Smooth muscle cell (in vitro differentiated cells): ENCODE measurements at regions not wholly inside any gene's neighbourhood (a gene's known extent, or its start where the extent isn't known, plus 50 kb on each side); places are given as distances from the start of the nearest gene placed in this dataset.

Experiments used
- DNase-seq: peaks from one replicate; lab custom pipeline; 2025; ENCODE audit not compliant: unreplicated experiment; lab: John Stamatoyannopoulos, UW
- H2AFZ ChIP-seq: fragments of 200-600 bp; sonication (generic); 2 replicates; pipeline ENCODE4 v1.6.0; 2016; ENCODE audit warnings: antibody characterized with exemption, low read depth, mild to moderate bottlenecking
- H3F3A ChIP-seq: fragments of 200-600 bp; sonication (generic); 2 replicates; pipeline ENCODE4 v1.6.0; 2017; ENCODE audit warnings: antibody characterized with exemption, low read depth
- H3K27ac ChIP-seq: fragments of 200-600 bp; sonication (generic); 2 replicates; pipeline ENCODE4 v1.5.1; 2016; ENCODE audit warnings: low read depth, mild to moderate bottlenecking
- H3K27me3 ChIP-seq: fragments of 200-600 bp; sonication (generic); 2 replicates; pipeline ENCODE4 v1.6.1; 2016; ENCODE audit warnings: low read depth, mild to moderate bottlenecking
- H3K36me3 ChIP-seq: fragments of 200-600 bp; sonication (generic); 2 replicates; pipeline ENCODE4 v1.5.1; 2016; ENCODE audit warnings: low read depth
- H3K4me1 ChIP-seq: fragments of 200-600 bp; sonication (generic); 2 replicates; pipeline ENCODE4 v1.5.1; 2016; ENCODE audit warnings: low read depth
- H3K4me2 ChIP-seq: fragments of 200-600 bp; sonication (generic); 2 replicates; pipeline ENCODE4 v1.6.0; 2016; ENCODE audit warnings: mild to moderate bottlenecking
- H3K4me3 ChIP-seq: fragments of 200-600 bp; sonication (generic); 2 replicates; pipeline ENCODE4 v1.5.1; 2016; ENCODE audit warnings: mild to moderate bottlenecking
- H3K79me2 ChIP-seq: fragments of 200-600 bp; sonication (generic); 2 replicates; pipeline ENCODE4 v1.6.0; 2016; ENCODE audit warnings: low read depth, mild to moderate bottlenecking
- H3K9ac ChIP-seq: fragments of 200-600 bp; sonication (generic); 2 replicates; pipeline ENCODE4 v1.6.0; 2016; ENCODE audit warnings: low read depth
- H3K9me3 ChIP-seq: fragments of 200-600 bp; sonication (generic); replicated peaks from 2 replicates; pipeline ENCODE4 v1.5.1; 2016; ENCODE audit warnings: low read depth
- H4K20me1 ChIP-seq: fragments of 200-600 bp; sonication (generic); 2 replicates; pipeline ENCODE4 v1.6.0; 2016; ENCODE audit warnings: low read depth
- CTCF ChIP-seq: fragments of 200-600 bp; sonication (generic); IDR thresholded peaks from 2 replicates; pipeline ENCODE4 v1.5.1; 2017; ENCODE audit warnings: borderline replicate concordance, mild to moderate bottlenecking, antibody characterized with exemption; ENCODE audit not compliant: insufficient read depth, poor library complexity, severe bottlenecking
- WGBS: methylation state at CpG from one replicate; pipeline ENCODE4 v1.1.7; 2016; ENCODE audit warnings: low lambda C conversion rate; 5-methylcytosine and 5-hydroxymethylcytosine counted together

DNA sequence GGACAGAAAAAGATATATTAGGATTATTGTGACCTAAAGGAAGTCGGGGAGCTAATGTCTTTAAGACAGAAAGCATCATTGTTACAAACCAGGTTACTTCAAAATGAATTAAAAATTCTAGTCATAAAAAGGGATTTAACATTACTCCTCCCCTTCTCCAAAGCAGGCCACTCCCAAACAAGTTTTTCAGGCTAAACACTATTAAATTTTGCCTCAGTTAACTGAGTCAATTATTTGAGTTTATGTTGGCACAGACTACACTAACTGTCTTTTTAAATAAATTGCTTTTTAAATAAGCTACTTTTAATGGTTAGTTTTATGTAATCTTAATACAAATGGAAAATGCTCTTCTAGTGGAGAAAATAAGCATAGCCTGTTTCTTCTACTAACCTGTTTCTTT is 395.0 kb upstream of the DUSP10 start:
- no peak overlapping the region for H3K27ac ChIP-seq
- no peaks in the 10 kb centered on the region for H3K4me1 ChIP-seq
- H4K20me1 ChIP-seq: no peaks in the 10 kb centered on the region
- H3F3A ChIP-seq: no peaks in the 10 kb centered on the region
- no peak for TF ChIP-seq CTCF
- no peaks in the 10 kb centered on the region for H3K27me3 ChIP-seq
- H3K9me3 ChIP-seq: peaks cover 4% of the 10 kb centered on the region
- WGBS: 85% methylated on average over 1 of the region's 1 CpG
- no peak overlapping the region for H2AFZ ChIP-seq
- H3K4me2 ChIP-seq: no peak overlapping the region
- H3K9ac ChIP-seq: no peak overlapping the region
- H3K79me2 ChIP-seq: no peaks in the 10 kb centered on the region
- H3K36me3 ChIP-seq: no peaks in the 10 kb centered on the region
- H3K4me3 ChIP-seq: no peak overlapping the region
- no peak for DNase-seq

- no peaks in the 10 kb centered on the region for H3K27me3 ChIP-seq
- no peak for TF ChIP-seq CTCF
- no peaks in the 10 kb centered on the region for H3K36me3 ChIP-seq
- H3K9me3 ChIP-seq: peaks cover 4% of the 10 kb centered on the region
- H3K9ac ChIP-seq: no peak overlapping the region
- H3K79me2 ChIP-seq: no peaks in the 10 kb centered on the region
- no peak overlapping the region for H3K4me3 ChIP-seq
- H3K4me1 ChIP-seq: peaks cover 8% of the 10 kb centered on the region
- no peak overlapping the region for H3K27ac ChIP-seq
- H3K4me2 ChIP-seq: no peak overlapping the region
- no peak for DNase-seq
- no peaks in the 10 kb centered on the region for H3F3A ChIP-seq
- H2AFZ ChIP-seq: no peak overlapping the region
- H4K20me1 ChIP-seq: no peaks in the 10 kb centered on the region
Measured at GRCh38 chr1:222129041-222129440, 387.2 kb upstream of the DUSP10 start.

DNA sequence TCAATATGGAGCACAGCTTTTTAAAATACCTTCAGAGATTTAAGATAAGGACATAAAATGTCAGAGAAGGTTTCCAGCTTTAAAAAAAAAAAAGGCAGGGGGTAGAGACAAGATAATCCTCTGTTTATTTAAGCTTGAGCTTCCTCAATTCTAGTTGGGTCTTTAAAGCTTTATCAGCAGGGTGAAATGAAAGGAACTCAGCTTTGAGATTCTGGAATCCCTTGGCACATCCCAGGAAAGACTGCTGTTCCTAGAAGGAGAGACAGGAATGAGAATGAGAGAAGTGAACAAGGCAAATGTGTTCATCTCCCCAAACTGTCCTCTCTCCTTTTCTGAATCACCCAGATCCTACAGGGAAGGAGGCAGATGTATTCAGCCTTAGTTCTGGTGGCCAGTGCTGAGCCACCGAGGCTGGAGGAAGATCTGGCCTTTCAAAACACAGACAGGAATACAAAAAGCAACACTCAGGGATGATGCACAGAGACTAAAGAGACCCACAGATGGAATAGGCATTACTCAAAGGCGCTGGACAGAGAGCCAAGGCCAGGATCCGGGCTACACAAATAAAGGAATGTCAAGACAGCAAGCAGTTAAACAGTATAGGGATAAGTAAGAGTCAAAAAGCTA is 385.8 kb upstream of the DUSP10 start:
- Histone ChIP-seq H3K27me3 (no peaks in the 10 kb centered on the region), H2AFZ (peak overlapping the region; percentile 45), H3K9me3 (no peaks in the 10 kb centered on the region), H3K4me2 (peak overlapping the region; percentile 3), H3K9ac (no peak overlapping the region), H3K27ac (no peak overlapping the region), H3K4me1 (peaks cover 8% of the 10 kb centered on the region), H3K79me2 (no peaks in the 10 kb centered on the region), H3K4me3 (no peak overlapping the region), H3F3A (no peaks in the 10 kb centered on the region), H3K36me3 (no peaks in the 10 kb centered on the region), H4K20me1 (no peaks in the 10 kb centered on the region)
- TF ChIP-seq CTCF: no peak
- 51% methylated on average over 3 of the region's 3 CpGs for WGBS
- DNase-seq: no peak

GRCh38 chr1:222127096-222127495 is 385.2 kb upstream of the DUSP10 start:
- Histone ChIP-seq H2AFZ (no peak overlapping the region), H3K9ac (no peak overlapping the region), H3K4me3 (no peak overlapping the region), H3K9me3 (no peaks in the 10 kb centered on the region), H3K27me3 (no peaks in the 10 kb centered on the region), H3K4me2 (peak overlapping the region; percentile 3), H3K36me3 (no peaks in the 10 kb centered on the region), H3K79me2 (no peaks in the 10 kb centered on the region), H3K4me1 (peaks cover 8% of the 10 kb centered on the region), H3F3A (no peaks in the 10 kb centered on the region), H3K27ac (no peak overlapping the region), H4K20me1 (no peaks in the 10 kb centered on the region)
- DNase-seq: no peak
- 92% methylated on average over 2 of the region's 2 CpGs for WGBS
- TF ChIP-seq CTCF: no peak
